Right lobe of liver (tissue), 4 donors: ENCODE measurements at regions not wholly inside any gene's neighbourhood (a gene's known extent, or its start where the extent isn't known, plus 50 kb on each side); places are given as distances from the start of the nearest gene placed in this dataset.

Experiments used
- POLR2A ChIP-seq: fragments of 450-650 bp; IDR thresholded peaks from one replicate; pipeline ENCODE4 v1.6.1; 2017; ENCODE audit warnings: antibody characterized with exemption, mild to moderate bottlenecking
- TF ChIP-seq, protein P1 (sequence below), 4 donors: fragments of 200-600 bp in 3 of 4; fragments of 450-650 bp in 1 of 4; IDR thresholded peaks; one replicate each; pipeline versions ENCODE4 v1.5.1 to v1.8.0; 2016 to 2022; ENCODE audit warnings: antibody characterized with exemption in 4 of 4, mild to moderate bottlenecking in 2 of 4
- donor health status: DM: no; HTN: no; CAD: no.
- donor health status: DM: no; HTN: no; CAD: no.
- donor health status: DM: no; HTN: yes; CAD: no.

DNA sequence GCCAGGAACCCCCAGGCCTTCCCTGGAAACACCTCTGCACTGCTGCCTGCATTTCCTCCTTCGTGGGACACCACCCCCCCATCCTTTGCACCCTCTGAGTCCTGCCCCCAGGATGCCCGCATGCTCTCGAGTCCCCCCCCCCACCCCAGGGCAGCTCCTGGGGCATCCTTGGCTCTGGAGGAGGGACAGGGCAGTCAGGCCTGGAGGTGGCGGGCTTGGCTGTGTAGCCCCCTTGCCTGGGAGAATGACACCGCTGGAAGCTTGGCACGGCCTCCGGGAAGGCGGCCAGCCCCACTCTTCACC lies 98.9 kb upstream of the GSE1 start:
- no peak for TF ChIP-seq POLR2A
- TF ChIP-seq, protein P1, sequence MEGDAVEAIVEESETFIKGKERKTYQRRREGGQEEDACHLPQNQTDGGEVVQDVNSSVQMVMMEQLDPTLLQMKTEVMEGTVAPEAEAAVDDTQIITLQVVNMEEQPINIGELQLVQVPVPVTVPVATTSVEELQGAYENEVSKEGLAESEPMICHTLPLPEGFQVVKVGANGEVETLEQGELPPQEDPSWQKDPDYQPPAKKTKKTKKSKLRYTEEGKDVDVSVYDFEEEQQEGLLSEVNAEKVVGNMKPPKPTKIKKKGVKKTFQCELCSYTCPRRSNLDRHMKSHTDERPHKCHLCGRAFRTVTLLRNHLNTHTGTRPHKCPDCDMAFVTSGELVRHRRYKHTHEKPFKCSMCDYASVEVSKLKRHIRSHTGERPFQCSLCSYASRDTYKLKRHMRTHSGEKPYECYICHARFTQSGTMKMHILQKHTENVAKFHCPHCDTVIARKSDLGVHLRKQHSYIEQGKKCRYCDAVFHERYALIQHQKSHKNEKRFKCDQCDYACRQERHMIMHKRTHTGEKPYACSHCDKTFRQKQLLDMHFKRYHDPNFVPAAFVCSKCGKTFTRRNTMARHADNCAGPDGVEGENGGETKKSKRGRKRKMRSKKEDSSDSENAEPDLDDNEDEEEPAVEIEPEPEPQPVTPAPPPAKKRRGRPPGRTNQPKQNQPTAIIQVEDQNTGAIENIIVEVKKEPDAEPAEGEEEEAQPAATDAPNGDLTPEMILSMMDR (IDR thresholded peaks at IDR 0.05) = no peak
